Daoy (cell line): ENCODE measurements at regions not wholly inside any gene's neighbourhood (a gene's known extent, or its start where the extent isn't known, plus 50 kb on each side); places are given as distances from the start of the nearest gene placed in this dataset.
"Not testable (repeated sequence)": the region's sequence is repeated elsewhere in the genome, so short reads cannot be mapped to it uniquely, and the experiment has no call there.

ENCODE experiments used
- DNase-seq: peaks from one replicate; pipeline ENCODE4 v3.0.0-alpha.2; 2015; ENCODE audit warnings: low read depth

DNA sequence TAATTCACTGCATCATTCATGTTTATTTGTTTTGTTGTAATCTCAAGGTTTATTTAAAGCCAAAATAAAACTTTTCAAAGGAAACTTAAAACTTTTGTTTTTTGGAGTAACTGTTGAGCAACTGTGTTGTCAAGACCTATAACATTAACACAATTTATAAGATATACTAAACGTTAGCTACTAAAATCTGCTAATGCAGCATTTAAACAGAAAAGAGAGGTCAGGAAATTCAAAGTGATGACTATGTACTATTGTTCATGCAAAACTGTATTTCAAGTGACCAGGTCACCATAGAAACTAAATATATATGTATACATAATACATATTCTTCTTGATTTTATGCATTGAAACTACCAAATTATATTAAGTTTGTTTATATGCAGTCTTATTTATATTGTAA, 1740.9 kb downstream of the EFNA5 start:
- no peak for DNase-seq

DNA sequence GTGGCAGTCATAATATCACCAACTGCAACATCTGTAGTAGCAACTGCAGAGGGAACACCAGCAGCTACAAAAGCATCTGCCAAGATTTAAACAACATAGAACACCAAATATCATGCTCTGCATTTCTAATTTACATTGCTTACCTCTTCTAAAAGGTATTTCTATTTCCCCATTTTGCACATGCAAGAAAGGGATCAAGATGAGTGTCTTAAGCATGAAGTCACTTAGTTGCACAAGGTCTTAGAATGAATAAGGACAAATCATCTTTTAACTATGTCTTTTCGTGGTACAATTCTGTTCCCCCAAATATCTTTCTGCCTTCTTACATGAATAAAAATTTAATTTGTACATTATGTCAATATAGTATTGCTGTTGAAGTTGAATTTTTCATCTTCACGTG, 1746.4 kb downstream of the EFNA5 start:
- no peak for DNase-seq

DNA sequence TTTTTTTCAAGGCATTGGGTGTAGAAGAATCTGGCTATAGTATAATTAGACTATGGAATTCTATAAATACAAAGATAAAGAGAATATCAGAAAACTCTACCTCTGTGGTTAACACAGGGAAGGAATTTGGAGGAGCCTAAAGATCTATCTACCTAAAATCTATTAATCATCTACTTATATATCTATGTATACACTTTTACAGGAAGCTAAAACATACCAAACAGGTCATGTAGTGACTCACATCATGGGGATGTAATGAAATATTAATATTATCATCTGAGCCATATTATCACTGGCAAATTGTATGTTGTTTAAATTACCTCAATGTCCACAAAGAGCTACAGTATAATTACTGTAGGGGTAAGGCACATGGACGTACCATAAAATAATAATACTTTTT, 1748.2 kb downstream of the EFNA5 start:
- no peak for DNase-seq

DNA sequence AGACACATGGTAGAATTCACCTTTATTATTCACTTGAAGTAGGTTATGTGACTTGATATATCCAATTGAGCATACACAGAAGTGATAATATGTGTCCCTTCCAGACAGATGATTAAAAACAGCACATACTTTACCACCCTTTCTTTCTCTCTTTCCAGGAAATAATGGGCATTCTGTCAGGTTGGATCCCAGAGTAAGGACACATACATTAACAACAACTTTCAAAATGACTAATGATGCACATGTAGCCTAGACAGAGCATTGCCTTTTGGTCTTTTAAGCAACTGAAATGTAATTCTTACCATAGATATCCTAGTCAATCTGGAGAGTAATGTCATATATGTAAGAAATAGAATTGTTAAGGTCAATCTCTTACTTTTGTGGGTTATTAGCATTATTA, 1748.7 kb downstream of the EFNA5 start:
- no peak for DNase-seq

GRCh38 chr5:105917189-105917588, 1753.5 kb downstream of the EFNA5 start:
- DNase-seq: no peak

- DNase-seq: no peak
Observed at GRCh38 chr5:105907016-105907415, 1763.7 kb downstream of the EFNA5 start.

DNA sequence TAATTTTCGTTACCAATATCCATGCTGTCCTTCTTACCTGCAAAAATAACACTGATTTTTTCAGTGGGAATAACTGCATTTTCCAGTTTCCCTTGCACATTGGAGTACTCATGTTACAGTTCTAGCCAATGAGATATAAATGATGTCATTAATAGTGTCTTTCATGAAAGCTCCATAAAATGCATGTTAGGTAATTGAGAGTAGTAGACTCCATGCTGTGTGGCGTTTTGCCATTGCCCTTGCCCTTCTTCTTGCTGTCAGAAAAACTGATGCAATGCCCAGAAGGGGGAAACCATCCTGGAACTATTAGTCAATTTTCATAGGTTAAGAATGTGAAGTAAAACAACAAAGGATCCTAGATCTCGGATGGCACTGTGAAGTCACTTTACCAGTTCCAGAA, 1765.3 kb downstream of the EFNA5 start:
- DNase-seq: no peak

GRCh38 chr5:105903069-105903468, 1767.7 kb downstream of the EFNA5 start:
- DNase-seq: no peak

- DNase-seq: no peak
Observed at GRCh38 chr5:105899726-105900125, 1771.0 kb downstream of the EFNA5 start.

DNA sequence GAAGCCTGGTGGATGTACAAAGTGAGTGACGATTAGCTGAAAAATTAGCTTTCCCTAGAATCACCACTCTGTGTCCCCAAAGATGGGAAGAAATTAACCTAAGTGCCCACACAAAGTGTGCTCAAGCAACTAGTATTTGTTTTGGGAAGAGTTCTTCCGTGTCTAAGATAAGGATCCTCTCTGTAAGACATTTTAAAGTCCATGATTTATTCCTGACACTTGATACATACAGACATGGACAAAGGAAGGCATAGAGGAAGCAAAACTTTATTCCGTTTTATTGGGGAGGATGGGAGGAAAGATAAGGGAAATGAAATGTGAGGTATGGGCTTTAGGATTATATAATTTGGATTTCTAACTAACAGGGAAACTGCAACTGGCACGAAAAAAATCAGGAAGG, 1772.6 kb downstream of the EFNA5 start:
- DNase-seq: no peak

- no peak for DNase-seq
Observed at GRCh38 chr5:105885266-105885665, 1785.5 kb downstream of the EFNA5 start.

GRCh38 chr5:105882956-105883481, 1787.7 kb downstream of the EFNA5 start:
- DNase-seq: no peak

- no peak for DNase-seq
Observed at GRCh38 chr5:105878402-105878801, 1792.3 kb downstream of the EFNA5 start.

DNA sequence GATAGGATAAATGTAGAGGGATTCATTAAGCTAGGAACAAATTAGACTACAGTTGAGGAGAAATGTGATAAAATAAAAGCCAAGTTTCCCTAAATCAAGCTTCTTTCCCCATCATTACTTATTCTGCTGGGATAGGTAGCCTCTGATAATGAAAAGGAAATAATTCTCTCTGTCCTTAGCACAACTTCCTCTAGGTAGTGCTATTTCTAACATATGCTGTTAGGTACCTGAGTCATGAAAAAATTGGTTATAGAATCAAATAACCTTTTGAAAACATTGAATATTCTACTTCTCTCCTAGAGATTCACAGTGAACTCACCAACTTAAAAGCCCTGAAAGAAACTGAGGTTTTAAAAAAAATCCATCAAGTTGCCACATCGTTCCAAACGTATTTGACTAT, 1793.1 kb downstream of the EFNA5 start:
- no peak for DNase-seq

DNA sequence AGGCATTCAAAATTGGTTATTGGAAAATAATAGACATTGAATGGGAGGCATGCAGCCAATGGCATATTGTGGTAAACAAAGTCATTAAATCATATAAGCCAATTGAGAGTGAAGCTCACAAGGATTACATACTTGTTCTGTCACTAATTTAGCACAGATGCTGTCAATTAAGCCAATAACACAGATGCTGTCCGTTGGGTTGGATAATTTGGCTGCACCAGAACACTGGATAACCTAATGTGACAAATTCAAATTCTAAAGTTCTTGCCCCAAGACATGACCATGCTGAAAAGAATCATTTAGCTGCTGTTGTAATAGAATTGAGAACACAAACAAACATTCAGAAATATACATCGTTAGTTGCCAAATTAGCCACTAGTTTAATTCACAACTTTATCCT, 1796.4 kb downstream of the EFNA5 start:
- no peak for DNase-seq

DNA sequence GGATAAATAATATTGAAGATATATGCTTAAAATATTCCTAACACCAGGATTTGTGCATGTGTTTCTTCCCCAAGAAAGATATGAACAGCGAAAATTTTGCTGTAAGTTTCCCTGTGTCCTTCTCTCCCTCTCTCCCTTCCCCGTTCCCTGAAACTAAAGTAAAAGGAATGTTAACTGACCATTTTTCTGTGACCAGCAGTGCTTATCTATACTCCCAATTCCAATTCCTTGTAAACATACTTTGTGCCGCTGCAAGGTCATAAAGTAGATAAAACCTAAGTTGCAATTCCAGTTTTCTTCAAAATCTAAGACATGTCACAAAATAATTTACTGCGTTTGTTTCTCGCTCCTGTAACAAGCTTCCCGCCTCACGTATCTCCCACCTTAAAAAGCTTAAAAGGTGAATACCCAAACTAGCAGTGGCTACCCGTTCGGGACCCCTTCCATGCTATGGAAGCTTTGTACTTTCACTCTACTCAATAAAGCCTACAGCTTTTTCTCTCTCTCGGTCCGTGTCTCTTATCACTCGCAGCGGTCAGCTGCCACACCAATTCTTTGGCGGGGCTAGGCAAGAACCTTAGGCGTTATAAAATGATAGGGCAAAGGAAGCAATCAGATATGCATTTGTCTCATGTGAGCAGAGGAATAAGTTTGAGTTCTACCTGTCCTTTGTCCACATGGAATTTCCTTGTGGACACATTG, 1798.0 kb downstream of the EFNA5 start:
- no peak for DNase-seq

GRCh38 chr5:105868038-105868780, 1802.5 kb downstream of the EFNA5 start:
- DNase-seq: no peak

GRCh38 chr5:105865834-105866233, 1804.9 kb downstream of the EFNA5 start:
- DNase-seq: no peak

GRCh38 chr5:105859350-105859749, 1811.4 kb downstream of the EFNA5 start:
- not testable (repeated sequence) for DNase-seq

DNA sequence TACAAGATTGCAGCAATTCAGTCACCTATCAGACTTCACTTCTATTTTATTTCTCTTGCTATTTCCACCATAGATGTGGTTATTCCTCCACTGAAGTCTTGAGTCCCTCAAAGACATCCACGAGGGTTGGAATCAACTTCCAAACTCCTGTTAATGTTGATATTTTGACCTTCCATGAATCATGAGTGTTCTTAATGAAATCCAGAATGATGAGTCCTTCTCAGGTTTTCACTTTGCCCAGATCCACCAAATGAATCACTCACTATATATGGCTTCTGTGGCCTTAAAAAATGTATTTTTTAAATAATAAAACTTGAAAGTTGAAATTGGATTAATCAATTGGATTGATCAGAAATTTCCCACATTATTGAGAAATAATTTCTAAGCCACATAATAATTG, 1821.0 kb downstream of the EFNA5 start:
- no peak for DNase-seq

- no peak for DNase-seq
Observed at GRCh38 chr5:105840800-105841199, 1829.9 kb downstream of the EFNA5 start.

DNA sequence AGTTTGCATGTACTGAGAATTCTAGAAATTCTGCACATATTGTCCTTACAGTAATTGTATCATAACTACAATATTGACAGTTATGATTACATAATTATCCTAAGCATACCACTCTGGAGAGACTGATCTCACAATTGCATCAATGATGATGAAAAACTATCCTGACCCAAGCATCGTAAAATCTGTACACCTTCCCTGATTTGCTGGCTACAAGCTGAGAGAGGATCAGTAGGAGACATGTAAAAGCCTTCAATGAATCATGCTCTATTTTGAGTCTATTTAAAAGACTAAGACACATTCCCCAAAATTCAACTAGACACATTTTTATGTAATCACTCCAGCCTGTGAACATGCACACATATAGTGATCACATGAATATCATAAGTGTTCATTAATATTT, 1833.8 kb downstream of the EFNA5 start:
- DNase-seq: no peak

- DNase-seq: no peak
Observed at GRCh38 chr5:105836268-105836667, 1834.5 kb downstream of the EFNA5 start.
